Hippocampal formation (tissue), 2 donors: ENCODE measurements at regions not wholly inside any gene's neighbourhood (a gene's known extent, or its start where the extent isn't known, plus 50 kb on each side); places are given as distances from the start of the nearest gene placed in this dataset.
A peak's percentile ranks its signal among the peaks of the same experiment; 100 is the strongest.

ENCODE experiments used
- DNase-seq, 2 donors: peaks; one replicate each; lab custom pipeline; 2025; lab: John Stamatoyannopoulos, UW

- DNase-seq = no peak
Observed at GRCh38 chr2:196224756-196225155, 53.4 kb upstream of the STK17B start.

- no peak for DNase-seq
Observed at GRCh38 chr2:196225213-196225612, 53.8 kb upstream of the STK17B start.

- no peak for DNase-seq
Observed at GRCh38 chr2:196226058-196226706, 54.8 kb upstream of the STK17B start.

- no peak for DNase-seq
Observed at GRCh38 chr2:196226707-196227065, 55.3 kb upstream of the STK17B start.

- no peak for DNase-seq
Observed at GRCh38 chr2:196229013-196229412, 57.6 kb upstream of the STK17B start.

GRCh38 chr2:196230061-196230854 lies 58.9 kb upstream of the STK17B start:
- DNase-seq = no peak

- no peak for DNase-seq
Observed at GRCh38 chr2:196233021-196233804, 61.8 kb upstream of the STK17B start.

- no peak for DNase-seq
Observed at GRCh38 chr2:196233805-196234475, 62.6 kb upstream of the STK17B start.

- no peak for DNase-seq
Observed at GRCh38 chr2:196234672-196235071, 63.3 kb upstream of the STK17B start.

GRCh38 chr2:196238836-196239380 lies 67.5 kb upstream of the STK17B start:
- DNase-seq = no peak

GRCh38 chr2:196239622-196240587 lies 68.5 kb upstream of the STK17B start:
- DNase-seq = peak in 1 of 2 donors; percentile 12

GRCh38 chr2:196241175-196241574 lies 69.8 kb upstream of the STK17B start:
- no peak for DNase-seq

- DNase-seq = no peak
Observed at GRCh38 chr2:196242131-196242620, 70.8 kb upstream of the STK17B start.

GRCh38 chr2:196244516-196244915 lies 73.1 kb upstream of the STK17B start:
- no peak for DNase-seq

- no peak for DNase-seq
Observed at GRCh38 chr2:196244966-196245365, 73.6 kb upstream of the STK17B start.

- no peak for DNase-seq
Observed at GRCh38 chr2:196245378-196246140, 74.2 kb upstream of the STK17B start.

- DNase-seq = no peak
Observed at GRCh38 chr2:196247114-196247975, 76.0 kb upstream of the STK17B start.

- no peak for DNase-seq
Observed at GRCh38 chr2:196247976-196248280, 76.5 kb upstream of the STK17B start.
